HG02884 (cell line): ENCODE measurements at regions not wholly inside any gene's neighbourhood (a gene's known extent, or its start where the extent isn't known, plus 50 kb on each side); places are given as distances from the start of the nearest gene placed in this dataset.

Experiments used
- ATAC-seq: cut with Tn5 transposase; IDR thresholded peaks from one replicate; pipeline ENCODE4 v1.9.1; 2021; ENCODE audit warnings: mild to moderate bottlenecking, moderate library complexity; ENCODE audit not compliant: unreplicated experiment

- no peak for ATAC-seq
Observed at GRCh38 chr12:103093499-103094106, 136.1 kb downstream of the ASCL1 start.

DNA sequence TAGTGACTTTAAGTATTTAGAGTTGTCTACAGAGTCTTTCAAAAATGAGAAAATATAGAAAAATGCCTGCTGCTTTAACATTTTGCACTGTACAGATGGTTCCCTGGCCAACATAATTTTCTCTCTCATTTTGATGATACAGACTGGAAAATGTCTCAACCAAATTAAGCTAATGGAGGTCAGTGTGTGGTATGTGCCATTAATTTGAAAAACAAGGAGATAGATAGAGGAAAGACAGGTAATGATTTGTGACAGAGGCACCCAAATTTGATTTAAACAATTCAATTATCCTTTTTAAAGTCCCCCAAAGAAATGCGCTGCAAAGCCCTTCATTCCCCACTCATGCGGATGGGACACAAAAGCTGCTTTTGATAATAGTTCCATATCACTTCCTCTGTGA lies 140.0 kb downstream of the ASCL1 start:
- no peak for ATAC-seq

GRCh38 chr12:103100257-103100831 lies 142.9 kb downstream of the ASCL1 start:
- ATAC-seq = no peak

DNA sequence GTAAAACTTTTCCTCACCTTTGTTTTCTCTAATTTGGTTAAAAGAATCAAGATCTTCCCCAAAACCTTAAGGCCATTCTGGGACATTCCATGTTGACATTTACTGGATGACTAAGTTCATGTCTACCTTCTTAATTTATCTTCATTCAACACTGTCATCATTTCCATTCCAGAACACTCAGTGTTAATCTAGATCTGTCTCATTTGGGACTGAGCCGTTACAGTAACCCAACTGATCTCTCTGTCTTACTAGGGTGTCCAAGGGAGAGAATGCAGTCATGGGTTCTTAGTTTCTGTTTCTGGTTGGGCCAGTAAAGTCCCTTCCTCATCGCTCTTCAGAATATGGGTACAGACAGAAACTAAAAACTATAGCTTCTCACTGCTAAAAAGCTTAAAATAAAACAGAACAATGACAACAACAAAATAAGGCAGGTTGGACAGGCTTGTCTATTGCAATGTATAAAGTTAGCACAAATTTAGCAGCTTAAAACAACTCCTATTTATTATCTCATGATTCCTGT lies 144.8 kb downstream of the ASCL1 start:
- ATAC-seq = peak; percentile 79

GRCh38 chr12:103105971-103106597 lies 148.6 kb downstream of the ASCL1 start:
- ATAC-seq = peak; percentile 50

DNA sequence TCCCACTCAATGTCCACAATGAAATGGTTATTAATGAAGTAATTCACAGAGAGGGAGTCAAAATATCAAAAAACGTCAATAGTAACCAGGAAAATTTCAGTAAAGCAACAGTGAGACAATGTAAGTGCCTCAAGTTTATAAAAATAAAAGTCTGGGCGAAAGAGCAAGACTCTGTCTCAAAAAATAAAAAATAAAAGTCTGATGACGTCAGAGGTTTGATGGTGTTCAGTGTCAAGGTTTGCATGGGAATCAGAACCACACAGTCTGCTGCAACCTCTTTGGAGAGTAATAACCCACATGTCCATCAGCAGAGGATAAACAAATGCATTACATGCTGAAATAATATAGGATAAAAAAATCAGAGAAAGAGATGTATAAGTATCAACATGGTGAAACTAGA lies 152.4 kb downstream of the ASCL1 start:
- no peak for ATAC-seq

DNA sequence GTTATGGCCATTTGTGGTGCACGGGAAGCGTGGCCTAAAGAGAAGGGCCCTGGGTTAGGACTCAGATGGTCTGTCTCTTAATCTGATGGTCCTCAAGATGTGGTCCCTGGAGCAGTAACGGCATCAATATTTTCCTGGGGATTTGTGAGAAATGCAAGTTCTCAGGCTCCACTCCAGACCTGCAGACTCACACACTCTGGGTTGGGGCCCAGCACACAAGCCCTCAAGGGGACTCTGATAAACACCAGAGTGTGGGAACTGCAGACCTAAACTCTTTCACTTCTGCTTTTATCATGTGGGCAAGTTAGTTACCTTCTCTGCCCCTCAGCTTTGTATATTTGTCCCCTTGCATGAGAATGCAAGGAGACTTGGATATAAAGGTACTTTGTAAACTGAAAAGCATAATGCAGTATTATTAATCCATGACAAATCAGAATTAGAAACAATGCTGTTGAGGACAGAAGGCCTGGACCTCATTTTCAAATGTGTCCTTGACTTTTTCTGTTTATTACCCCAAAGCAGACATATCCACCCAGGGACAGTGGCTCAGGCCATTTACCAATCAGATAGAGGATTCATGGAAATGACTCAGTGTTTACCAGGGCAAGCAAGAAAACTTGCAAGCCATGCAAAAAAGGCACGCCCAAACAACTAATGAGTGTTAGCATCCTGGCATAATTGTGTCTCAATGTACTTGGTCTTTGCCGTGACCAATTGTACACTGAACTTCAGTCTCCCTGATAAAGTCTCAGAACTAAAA lies 157.0 kb downstream of the ASCL1 start:
- ATAC-seq = peak; percentile 97

GRCh38 chr12:103128862-103129501 lies 171.5 kb downstream of the ASCL1 start:
- ATAC-seq = no peak

DNA sequence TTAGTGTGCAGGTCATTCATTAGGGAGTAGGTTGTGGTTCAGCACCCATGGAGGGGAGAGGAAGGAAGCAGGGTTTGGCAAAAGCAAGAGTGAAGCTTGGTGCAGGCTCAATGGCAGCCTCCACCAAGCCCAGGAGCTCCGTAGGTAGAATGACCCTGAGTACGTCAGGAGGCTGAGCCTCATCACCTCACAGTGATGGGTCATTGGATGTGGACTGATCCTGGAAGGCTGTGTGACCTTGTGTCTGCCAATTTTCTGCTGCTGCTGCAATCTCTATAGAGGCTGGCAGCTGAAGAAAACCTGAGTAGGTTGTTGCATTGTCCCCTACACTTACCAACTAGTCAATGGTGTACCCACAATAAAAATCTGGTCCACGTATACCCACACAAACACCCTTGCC lies 173.1 kb downstream of the ASCL1 start:
- ATAC-seq = no peak

- ATAC-seq = no peak
Observed at GRCh38 chr12:103138538-103138937, 181.1 kb downstream of the ASCL1 start.

GRCh38 chr12:103139876-103140275 lies 182.4 kb downstream of the ASCL1 start:
- ATAC-seq = no peak

DNA sequence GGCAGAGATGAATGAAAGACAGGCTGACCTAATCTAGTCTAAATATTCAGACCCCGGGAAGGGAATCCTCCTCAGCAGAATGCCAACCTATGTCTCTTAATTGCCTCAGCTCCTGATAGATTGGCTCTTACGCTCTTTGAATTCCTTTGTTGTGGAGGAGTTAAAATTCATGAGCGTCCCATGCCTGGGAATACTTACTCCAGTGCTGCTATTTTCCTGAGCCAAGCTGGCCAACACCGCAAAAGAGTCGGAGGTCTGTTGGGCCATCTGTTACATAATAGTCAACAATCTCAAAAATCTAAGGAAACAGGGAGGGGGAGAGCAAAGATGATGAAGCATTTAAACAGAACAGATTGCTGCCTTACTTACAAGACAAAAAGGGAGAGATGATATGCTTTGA lies 182.8 kb downstream of the ASCL1 start:
- ATAC-seq = no peak

DNA sequence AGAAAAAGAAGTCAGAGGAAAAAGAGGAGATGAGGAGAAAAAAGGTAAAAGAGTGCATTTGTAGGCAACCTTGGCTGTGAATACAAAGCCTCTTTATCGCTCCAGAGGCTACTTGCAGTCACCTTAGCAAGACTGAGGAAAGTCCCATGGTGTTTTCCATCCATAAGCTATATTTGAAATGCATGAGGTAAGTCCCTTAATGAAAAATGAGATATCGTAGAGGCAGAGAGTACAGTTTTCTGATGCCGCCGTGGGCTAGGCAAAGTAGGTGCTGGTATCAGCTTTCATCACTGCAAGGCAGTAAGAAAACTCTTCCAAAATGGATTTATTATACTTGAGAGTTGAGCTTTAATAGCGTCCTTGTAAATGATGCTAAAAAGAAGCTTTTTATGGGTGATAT lies 186.8 kb downstream of the ASCL1 start:
- ATAC-seq = no peak

DNA sequence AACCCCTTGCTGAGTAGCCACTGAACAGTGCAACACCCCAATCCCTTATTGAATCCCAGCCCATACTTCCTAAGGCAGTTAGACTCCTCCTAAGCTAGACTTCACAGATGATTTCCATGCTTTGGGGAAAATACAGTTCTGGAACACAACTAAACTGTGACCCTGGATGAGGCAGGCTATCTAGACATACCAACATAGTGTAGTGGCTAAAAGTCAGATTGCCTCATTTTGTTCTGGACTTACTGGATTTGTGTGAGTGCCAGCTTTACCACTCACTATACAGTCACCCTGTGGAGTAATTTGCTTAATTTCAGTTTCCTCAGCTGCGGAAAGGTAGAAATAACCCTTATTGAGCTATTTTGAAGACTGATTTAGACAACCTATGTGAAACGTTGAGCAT lies 203.1 kb downstream of the ASCL1 start:
- no peak for ATAC-seq

GRCh38 chr12:103161582-103162362 lies 204.3 kb downstream of the ASCL1 start:
- ATAC-seq = no peak

GRCh38 chr12:103166949-103167348 lies 209.5 kb downstream of the ASCL1 start:
- no peak for ATAC-seq

- ATAC-seq = no peak
Observed at GRCh38 chr12:103172447-103173112, 215.1 kb downstream of the ASCL1 start.

GRCh38 chr12:103175625-103176024 lies 218.2 kb downstream of the ASCL1 start:
- no peak for ATAC-seq

GRCh38 chr12:103177639-103178255 lies 220.3 kb downstream of the ASCL1 start:
- ATAC-seq = no peak
